K562 (cell line): ENCODE measurements at regions not wholly inside any gene's neighbourhood (a gene's known extent, or its start where the extent isn't known, plus 50 kb on each side); places are given as distances from the start of the nearest gene placed in this dataset.

Experiments
- JUNB ChIP-seq: fragments of 450-650 bp; formaldehyde crosslinking; conservative IDR thresholded peaks from 2 replicates; pipeline ENCODE4 v1.4.0; 2020; ENCODE audit warnings: mild to moderate bottlenecking
- MAX ChIP-seq: sonication (generic); formaldehyde crosslinking; IDR thresholded peaks from 2 replicates; pipeline ENCODE4 v1.9.0; 2022; ENCODE audit warnings: mild to moderate bottlenecking, missing genetic modification reagents
- ZNF318 ChIP-seq, 2 experiments: fragments of 450-650 bp; IDR thresholded peaks; 2 replicates each; pipeline ENCODE4 v1.6.1; 2016; ENCODE audit warnings: mild to moderate bottlenecking in 2 of 2, borderline replicate concordance in 1 of 2, low read depth in 1 of 2, moderate library complexity in 1 of 2
- ZNF354B ChIP-seq: fragments of 250-450 bp; sonication (Bioruptor Pico); IDR thresholded peaks from 2 replicates; pipeline ENCODE4 v1.4.0; 2020

GRCh38 chr12:59044791-59045190 lies 124.5 kb upstream of the LRIG3 start (continued):
- no peak for TF ChIP-seq ZNF318 (IDR thresholded peaks at IDR 0.05; ENCODE audit: borderline replicate concordance in 1 of 2, low read depth in 1 of 2)
- no peak for TF ChIP-seq JUNB (CRISPR knock-in tag)
- TF ChIP-seq ZNF354B (CRISPR knock-in tag) = no peak
- no peak for TF ChIP-seq MAX (CRISPR knock-in tag)
